Stimulated activated CD4-positive, alpha-beta T cell treated with anti-CD3 and anti-CD28 coated beads, TNF-alpha, amount 100 ng/mL, for 24 hours (primary cell): ENCODE measurements at regions not wholly inside any gene's neighbourhood (a gene's known extent, or its start where the extent isn't known, plus 50 kb on each side); places are given as distances from the start of the nearest gene placed in this dataset.

Experiments
- DNase-seq, 3 experiments: peaks; one replicate each; pipeline ENCODE4 v3.0.0-alpha.2; 2020; ENCODE audit warnings: low read depth in 3 of 3

DNA sequence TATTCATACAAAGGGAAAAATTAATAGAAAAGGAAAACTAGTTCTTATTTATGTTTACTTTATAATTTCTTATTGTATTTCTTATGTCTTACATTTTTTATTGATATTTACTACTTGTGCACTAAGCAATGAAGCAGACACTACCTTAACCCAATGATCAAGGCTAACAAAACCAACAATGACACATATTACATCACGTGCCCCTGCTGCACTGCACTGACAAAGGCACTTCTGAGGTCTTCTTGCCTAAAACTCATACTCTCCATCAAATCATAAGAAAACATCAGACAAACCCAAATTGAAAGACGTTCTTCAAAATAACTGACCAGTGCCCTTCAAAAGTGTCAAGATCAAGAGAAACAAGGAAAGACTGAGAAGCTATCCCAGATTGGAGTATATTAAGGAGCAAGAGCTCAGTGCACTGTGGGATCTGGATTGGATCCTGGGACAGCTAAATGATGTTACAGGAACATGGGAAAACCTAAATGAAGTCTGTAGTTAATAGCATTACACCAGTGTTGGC, 230.9 kb downstream of the AUH start:
- DNase-seq = no peak

DNA sequence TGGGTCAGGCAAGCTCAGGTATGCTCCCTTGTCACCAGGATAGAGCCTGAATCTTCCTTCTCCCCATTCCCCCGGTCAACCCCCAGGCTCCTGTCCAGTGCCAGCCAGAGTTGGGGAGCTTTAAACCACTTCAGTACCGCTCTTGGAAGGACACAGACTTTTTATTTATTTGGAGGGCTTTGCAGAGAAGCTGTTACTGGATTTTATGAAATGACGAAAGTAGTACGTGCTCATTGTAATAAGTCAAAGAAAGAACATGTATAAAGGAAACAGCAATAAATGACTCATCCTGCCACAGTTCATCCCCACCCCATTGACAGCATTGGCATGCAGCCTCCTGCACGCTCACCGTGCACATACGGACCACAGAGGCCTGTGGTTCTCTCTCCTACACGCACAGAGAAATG, 230.3 kb downstream of the AUH start:
- DNase-seq = peak; percentile 42 to 79 (median 60)

DNA sequence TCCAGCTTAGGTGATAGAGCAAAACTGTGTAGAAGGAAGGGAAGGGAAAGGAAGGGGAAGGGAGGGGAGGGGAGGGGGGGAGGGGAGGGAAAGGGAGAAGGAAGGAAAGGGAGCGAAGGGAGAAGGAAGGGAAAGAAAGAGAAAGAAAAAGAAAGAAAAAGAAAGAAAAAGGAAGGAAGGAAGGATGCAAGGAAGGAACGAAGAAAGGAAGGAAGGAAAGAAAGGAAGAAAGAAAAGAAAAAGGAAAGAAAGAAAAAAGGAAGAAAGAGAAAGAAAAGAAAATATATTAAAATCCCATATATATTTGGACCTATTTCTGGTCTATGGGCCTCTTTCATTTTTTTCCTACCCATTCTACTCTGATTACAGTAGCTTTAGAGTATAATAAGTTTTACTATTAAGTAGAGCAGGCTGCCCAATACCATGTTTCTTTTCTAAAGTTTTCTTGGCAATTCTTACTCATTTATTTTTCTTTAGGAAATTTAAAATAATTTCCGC, 229.1 kb downstream of the AUH start:
- no peak for DNase-seq

DNA sequence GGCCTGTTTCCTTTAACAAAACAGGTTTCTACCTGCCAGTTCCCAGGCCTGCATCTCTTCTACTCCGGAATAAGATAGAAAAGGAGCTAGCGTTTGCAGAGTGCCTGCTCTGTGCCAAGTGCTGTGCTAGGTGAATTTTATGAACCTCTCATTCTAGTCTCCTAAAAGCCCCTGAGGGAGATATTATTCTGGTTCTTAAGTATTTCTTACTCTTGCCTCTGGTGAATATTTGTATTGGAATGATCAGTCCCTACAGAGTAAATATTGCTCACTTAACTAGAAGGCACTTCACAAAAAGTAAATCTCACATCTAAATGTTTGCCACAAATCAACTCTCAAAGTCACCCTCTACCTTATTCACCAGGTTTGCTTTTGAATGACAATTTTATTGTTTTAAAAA, 227.1 kb downstream of the AUH start:
- no peak for DNase-seq

DNA sequence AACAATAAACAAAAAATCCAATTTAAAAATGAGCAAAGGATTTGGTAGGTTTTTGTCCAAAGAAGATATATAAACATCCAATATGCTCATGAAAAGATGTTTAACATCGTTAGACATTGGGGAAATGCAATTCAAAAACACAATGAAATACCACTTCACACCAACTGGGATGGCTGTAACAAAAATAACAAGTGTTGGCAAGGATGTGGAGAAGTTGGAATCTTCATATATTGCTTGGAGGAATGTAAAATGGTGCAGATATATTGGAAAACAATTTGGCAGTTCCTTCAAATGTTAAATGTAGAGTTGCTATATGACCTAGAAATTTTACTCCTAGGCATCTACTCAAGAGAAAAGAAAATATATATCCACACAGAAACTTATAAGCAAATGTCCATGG, 224.3 kb downstream of the AUH start:
- no peak for DNase-seq

DNA sequence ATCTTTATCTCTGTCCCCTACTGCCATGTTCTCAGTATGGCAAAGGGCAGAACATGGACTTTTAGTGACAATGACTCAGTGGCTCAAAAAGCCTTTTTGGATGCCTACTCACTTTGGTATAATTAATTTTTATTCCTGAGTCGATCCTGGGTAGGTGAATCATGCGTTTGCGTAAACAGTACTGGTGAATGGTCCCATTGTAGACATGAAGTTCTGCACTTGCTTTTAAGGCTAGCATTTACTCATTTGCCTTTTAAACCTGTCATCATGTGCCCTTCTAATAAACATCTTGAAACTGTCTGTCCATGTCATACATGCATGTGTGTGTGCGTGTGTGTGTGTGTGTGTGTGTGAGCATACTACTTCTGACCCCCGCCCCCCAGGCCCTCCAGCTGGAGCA, 223.0 kb downstream of the AUH start:
- DNase-seq = no peak

DNA sequence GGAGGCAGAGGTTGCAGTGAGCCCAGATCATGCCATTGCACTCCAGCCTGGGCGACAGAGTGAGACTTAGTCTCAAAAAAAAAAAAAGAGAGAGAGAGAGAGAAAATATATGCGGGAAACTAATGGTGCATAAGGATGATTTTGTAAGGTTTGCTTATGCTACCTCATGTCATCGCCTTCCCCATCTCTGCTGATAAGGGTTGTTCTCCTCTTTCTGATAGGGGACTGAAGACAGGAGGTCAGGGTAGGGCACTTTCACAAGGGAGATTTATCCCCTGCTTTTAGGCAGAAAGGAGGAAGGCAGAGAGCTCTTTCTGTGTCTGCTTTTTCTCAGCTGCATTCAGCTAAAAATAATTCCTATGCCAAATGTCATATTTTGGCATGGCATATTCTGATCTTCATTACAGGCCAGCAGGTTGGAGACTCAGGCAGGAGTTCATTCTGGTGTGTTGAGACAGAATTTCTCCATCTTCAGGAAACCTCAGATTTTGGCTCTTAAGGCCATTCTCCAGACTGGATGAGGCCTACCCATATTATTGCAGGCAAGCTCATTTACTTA, 220.2 kb downstream of the AUH start:
- no peak for DNase-seq

DNA sequence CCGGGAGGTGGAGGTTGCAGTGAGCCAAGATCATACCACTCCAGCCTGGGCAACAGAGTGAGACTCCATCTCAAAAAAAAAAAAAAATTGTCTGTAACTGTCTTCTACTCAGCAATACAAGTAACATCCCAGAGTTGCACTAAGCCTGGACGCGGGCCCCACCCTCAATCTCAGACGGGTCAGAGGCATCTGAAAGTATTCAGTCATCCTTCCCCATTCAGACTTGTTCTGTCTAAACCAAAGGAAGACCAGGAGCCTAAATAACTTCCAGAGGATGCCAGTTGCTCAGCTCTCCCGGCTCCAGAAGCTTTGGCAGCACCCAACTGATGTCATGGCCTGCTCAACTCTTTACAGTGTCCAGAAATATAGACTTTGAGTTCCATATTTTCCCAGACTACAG, 218.6 kb downstream of the AUH start:
- no peak for DNase-seq

DNA sequence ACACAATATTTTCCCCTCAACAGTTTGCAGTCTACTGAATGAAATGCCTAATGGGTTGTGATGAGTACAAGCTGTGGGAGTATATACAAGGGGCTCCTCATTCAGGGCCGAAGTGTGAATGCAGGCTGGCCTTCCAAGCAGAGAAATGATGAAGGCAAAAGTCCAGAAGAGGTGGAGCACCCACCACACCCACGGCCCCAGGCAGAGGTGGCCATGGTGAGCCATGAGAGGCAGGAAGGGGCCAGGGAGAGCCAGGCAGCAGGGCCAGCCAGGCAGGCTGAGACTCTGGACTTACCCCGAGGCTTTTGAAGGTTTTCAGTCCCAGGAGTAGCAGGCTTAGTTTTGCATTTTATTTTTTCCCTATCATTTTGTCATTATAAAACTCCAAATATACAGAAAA, 218.1 kb downstream of the AUH start:
- DNase-seq = no peak

DNA sequence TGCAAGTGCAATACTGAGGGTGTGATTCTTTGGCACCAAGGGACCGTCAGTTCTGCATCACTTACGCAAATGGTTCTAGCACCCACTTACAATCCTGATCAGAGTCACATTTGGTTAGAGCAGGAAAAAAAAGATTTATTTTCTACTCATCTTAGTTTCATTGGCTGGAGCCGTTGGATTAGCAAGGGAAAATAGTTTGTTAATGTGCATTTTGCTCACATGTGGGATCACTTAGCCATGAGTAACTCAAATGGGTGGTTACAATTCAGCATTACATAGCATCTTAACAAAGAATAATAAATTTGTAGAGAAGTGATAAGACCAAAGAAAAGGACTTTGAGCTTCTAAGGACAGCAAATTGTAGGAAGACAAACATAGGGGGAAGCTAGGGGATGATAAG, 216.9 kb downstream of the AUH start:
- no peak for DNase-seq

DNA sequence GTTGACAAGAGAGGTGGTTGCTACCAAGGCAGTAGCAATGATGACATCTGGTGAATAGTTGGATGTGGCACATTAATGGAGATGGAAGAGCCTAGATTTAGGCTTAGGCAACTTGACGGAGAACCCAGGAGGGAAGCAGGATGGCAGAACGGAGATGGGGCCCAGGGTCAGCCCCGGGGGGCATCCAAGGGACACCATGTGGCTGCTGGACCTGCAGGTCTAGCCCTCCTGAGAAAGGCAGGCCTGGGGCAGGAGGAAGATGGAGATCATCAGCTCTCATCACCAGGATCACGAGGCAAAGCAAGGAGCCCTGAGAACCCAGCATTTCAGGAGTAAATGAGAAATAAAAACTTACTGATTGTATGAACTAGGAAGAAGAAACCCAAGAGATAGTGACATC, 216.2 kb downstream of the AUH start:
- no peak for DNase-seq

DNA sequence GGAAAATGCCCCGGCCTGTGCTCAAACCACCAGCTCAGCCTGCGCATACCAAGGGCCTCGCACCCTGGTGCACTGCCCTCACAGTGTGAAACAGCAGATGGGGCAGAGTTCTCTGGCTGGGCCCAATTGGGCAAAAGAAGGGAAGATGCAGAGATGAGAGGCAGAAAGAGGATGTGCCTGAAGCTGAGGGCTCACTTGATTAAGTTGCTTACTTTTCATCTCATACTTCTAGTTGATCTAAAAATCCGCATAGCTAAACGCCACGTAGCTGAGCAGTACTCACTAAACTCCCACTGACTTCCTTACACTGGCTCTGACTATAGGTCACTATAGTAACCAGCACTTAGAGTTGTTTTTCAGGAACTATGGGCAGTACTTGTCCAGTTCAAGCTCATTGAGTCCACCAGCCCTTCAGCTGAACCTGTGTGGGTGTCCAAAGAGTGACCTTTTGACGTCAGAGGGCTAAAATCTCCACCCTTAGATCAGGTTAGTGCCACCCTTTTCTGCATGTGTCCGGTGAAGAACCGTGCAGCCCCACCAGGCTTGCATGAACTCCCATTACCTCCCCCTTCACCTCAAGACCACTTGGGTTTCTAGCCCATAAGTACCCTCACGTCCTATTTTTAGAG, 215.2 kb downstream of the AUH start:
- DNase-seq = no peak

DNA sequence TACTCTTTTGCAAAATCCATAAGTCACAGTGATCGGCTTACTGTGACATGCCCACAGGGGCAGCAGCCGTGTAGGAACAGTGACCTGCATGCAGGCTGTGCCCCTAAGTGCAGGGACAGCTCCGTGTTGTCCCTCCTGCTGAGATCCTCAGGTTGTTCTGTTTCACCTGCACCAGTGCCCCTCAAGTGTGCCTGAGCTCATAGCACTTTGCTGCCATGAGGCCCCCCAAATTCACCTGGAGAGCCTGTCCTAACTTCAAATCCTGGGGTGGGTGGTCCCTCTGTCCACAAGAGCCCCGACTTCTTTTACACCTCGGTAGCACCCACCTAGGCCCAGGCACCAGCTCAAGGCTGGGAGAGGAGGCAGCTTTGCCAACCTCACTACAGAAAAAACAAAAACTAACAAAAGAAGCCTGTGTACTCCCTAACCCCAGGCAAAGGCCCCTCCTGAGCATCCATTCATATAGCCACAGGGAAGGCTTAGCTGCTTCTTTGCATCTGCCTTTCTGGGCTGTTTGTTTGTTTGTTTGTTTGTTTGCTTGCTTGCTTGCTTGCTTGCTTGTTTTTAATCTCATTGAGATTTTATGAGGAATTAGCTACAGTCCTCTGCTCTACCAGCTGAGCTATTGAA, 214.5 kb downstream of the AUH start:
- no peak for DNase-seq

DNA sequence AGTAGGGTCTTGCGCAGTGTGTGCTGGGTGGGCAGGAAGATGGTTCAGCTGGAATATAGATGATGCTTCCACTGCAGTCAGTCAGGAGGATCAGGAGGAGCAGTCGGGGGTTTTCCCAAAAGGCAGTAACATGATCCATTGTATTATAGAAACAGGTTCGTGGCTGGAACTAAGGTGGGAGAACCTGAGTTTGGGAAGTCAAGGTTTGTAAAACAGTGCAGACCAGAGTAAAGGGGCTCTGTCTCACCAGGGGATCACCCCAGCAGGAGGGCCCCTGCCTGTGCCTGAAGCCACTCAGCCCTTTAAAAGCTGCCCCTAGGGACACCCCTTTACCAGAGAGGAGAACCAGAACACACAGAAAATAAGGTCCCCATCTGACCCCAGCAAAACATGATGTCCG, 213.4 kb downstream of the AUH start:
- DNase-seq = no peak

DNA sequence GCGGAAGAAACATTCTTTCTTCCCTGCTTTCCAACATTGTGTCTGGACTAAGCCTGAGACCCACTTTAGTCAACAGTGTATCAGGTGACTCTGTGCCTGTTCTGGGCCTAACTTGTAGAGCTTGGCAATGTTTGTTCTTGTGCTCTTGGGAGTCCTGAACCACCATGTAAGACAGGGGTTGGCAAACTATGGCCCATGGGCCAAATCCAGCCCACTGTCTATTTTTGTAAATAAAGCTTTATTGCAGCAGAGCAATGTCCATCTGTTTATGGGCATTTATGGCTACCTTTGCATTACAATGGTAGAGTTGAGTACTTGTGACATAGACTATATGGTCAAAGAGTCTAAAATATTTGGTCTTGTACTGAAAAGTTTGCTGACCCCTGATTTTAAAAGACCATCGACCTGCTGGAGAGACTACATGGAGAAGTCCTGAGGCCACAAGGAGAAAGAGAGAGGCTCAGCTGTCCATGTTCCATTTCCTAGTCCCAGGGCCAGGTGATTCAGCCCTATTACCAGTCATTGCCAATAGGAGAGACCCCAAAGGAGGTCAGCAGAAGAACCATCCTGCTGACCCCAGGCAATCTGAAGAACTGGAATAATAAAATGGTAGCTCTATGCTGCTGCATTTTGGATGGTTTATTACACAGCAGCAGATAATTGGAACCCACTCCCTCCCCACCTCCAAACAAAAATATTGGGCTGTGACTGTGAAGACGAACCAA, 211.3 kb downstream of the AUH start:
- DNase-seq = no peak

DNA sequence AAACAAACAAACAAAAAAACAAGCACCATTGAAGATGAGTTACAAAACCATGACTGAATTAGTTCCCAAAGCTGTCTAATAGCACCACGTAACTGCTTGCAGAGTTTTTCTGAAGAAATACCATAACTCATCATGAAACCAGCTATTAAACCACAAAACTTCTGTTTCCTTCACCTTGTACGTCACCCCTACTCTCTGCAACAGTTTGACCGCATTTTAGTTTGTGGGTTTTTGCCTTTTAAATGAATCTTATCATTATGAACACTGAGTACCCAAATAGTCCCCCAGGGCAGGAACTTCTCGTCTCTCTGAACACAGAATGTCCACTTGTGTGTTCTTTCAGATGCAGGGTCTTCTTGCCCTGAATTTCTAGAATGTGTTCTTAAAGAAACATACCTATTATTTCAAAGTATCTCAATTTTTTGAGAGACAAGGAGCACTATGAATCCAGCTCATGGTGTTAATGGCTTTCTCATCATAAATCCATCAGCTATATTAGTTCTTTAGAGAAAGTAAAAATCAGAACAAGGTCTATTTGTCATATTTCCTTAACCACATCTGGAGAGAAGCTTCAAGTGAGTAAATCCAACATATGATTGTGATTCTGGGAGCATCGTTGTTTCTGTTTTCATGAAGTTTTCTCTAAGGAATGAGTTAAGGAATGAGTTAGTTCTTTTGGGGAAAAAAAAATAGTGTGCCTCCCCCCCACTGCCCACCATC, 210.6 kb downstream of the AUH start:
- peak in 1 of 3 experiments; percentile 35 for DNase-seq

DNA sequence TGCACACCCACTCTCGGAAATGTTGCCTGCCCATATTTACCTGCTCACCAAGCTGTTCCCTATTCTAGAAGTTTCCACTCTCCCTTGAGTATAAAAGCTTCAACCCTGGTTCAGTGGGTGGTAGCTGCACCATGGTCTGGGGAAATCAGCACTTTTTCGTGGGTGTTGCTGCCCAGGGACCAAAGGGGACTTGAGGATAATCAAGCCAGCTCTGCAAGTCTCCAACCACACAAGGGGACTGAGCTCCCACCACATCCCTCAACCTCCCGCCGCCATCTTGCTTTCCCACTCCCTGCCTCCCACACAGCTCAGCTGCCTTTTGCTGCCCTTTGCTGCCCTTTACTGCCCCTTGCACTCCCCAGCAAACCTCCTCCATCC, 210.0 kb downstream of the AUH start:
- DNase-seq = no peak

DNA sequence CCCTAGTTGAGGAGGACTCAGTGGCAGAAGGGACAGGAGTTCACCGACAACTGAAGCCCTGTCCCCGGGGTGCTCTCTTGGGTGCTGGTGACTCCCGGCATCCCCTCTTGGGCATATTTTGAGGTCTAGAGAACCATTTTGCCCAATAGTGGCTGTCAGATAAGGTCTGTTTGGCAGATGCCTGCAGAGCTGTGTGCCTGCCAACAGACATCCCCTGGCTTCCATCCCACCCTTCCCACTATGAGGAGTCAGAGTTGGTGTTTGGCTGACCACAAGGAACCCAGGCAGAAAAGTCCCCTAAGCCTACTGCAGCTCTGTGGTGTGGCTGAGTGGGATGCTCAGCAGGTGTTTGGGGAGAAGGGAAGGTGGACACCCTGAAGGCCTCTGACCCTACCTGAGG, 207.0 kb downstream of the AUH start:
- DNase-seq = no peak

DNA sequence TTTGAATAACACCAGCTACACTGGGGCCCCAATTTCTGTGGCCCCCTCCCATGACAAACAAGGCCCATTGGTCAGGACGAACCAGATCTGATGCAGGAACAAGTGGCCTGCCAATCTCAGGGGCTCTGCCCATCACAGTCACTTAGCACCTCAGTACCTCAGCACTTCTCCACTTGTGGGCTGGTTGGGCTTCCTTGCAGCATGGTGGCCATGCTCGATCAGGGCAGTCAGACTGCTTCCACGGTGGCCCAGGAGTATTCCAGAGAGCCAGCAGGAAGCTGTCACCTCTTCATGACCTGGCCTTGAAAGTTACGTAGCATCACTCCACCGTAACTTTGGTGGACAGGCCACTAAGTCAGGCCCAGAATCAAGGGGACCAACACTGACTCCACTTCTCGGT, 206.5 kb downstream of the AUH start:
- no peak for DNase-seq

DNA sequence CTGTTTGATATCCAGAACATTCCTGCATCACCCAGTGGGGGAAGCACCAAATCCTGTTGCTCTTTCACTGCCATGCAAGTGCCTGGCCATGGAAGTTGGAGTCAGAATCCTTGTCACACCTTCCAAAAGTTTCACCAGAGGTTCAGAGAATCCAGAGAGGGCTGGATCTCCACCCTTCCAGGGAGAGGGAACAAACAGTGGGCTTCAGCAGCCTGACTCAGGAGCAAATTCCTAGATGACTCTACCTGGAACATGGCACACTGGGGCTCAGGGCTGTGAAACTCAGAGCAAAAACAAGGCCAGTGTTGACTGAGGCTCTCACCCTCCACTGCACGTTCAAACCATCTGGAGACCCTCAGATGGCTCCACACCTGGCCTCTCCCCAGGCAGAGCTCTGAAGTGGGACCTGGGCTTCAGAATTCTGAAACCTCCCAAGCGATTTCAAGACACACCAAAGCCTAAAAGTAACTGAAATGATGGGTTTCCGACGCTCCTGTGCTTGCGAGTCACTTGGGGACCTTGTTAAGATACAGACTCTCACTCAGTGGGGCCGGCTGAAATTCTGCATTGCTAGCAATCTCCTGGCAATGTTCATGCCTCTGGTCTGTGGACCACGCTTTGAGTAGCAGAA, 205.9 kb downstream of the AUH start:
- DNase-seq = no peak

DNA sequence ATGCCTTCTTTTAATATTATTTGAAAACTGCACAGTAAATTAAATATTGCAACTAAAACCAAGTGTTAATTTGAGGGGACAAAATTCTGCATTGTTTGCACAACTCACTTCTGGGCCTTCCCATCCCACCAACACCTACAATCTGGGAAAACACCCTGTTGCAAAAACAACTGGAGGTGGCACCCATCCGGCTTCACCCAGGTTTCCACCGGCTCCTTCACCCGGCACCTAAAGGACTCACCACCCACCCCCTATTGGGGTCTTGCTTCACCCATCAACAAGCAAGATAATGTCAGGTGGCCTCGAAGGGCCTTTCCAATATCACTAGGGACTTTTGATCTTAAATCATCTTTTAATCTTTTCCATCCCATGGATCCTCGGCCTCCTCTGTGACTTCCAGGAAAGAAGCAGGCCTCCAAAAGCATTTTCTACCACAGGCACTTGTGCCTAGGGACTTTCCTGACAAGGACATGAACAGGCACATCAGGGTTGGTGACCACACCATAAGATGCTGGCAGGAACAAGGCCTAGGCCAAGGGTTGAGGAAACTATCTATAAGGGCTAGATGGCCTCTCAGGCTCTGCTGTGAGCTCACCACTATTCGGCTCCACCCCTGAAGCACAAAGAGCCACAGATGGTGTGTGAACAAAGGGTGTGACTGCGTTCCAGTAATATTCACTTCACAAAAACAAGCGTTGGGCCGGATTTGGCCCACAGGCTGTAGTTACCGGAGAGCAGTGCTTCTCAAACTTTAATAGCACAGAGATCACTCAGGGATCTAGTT, 205.1 kb downstream of the AUH start:
- no peak for DNase-seq
